HG03342 (cell line): ENCODE measurements at regions not wholly inside any gene's neighbourhood (a gene's known extent, or its start where the extent isn't known, plus 50 kb on each side); places are given as distances from the start of the nearest gene placed in this dataset.
"Not testable (repeated sequence)": the region's sequence is repeated elsewhere in the genome, so short reads cannot be mapped to it uniquely, and the experiment has no call there.

Experiments used
- ATAC-seq: cut with Tn5 transposase; IDR thresholded peaks from one replicate; pipeline ENCODE4 v1.9.1; 2021; ENCODE audit warnings: mild to moderate bottlenecking, moderate library complexity; ENCODE audit not compliant: unreplicated experiment

GRCh38 chr21:6060054-6060681 lies 4461.2 kb upstream of the TPTE start:
- not testable (repeated sequence) for ATAC-seq

- ATAC-seq, result not testable (repeated sequence)
Measured at GRCh38 chr21:6066320-6066985, 4454.9 kb upstream of the TPTE start.

- not testable (repeated sequence) for ATAC-seq
Measured at GRCh38 chr21:6068098-6068831, 4453.1 kb upstream of the TPTE start.

GRCh38 chr21:6070213-6070612 lies 4451.2 kb upstream of the TPTE start:
- ATAC-seq, result not testable (repeated sequence)

GRCh38 chr21:6072691-6073090 lies 4448.7 kb upstream of the TPTE start:
- ATAC-seq, result not testable (repeated sequence)

GRCh38 chr21:6073993-6074705 lies 4447.2 kb upstream of the TPTE start:
- ATAC-seq, result not testable (repeated sequence)

GRCh38 chr21:6074935-6075334 lies 4446.4 kb upstream of the TPTE start:
- not testable (repeated sequence) for ATAC-seq

- ATAC-seq, result not testable (repeated sequence)
Measured at GRCh38 chr21:6075627-6076208, 4445.7 kb upstream of the TPTE start.

- not testable (repeated sequence) for ATAC-seq
Measured at GRCh38 chr21:6077358-6077757, 4444.0 kb upstream of the TPTE start.

- not testable (repeated sequence) for ATAC-seq
Measured at GRCh38 chr21:6078902-6079301, 4442.5 kb upstream of the TPTE start.

- not testable (repeated sequence) for ATAC-seq
Measured at GRCh38 chr21:6080941-6081655, 4440.3 kb upstream of the TPTE start.

- ATAC-seq, result not testable (repeated sequence)
Measured at GRCh38 chr21:6082166-6082565, 4439.2 kb upstream of the TPTE start.

GRCh38 chr21:6083574-6084120 lies 4437.7 kb upstream of the TPTE start:
- not testable (repeated sequence) for ATAC-seq

- ATAC-seq, result not testable (repeated sequence)
Measured at GRCh38 chr21:6086038-6086437, 4435.3 kb upstream of the TPTE start.

- ATAC-seq, result not testable (repeated sequence)
Measured at GRCh38 chr21:6087579-6088178, 4433.7 kb upstream of the TPTE start.

GRCh38 chr21:6090286-6090908 lies 4431.0 kb upstream of the TPTE start:
- ATAC-seq, result not testable (repeated sequence)

GRCh38 chr21:6091335-6092027 lies 4429.9 kb upstream of the TPTE start:
- not testable (repeated sequence) for ATAC-seq

- ATAC-seq, result not testable (repeated sequence)
Measured at GRCh38 chr21:6092401-6092800, 4429.0 kb upstream of the TPTE start.
